HCT116 (cell line): ENCODE measurements at regions not wholly inside any gene's neighbourhood (a gene's known extent, or its start where the extent isn't known, plus 50 kb on each side); places are given as distances from the start of the nearest gene placed in this dataset.

Source experiments
- ATF3 ChIP-seq: IDR thresholded peaks from 2 replicates; pipeline ENCODE4 v1.6.1; 2012
- CTCF ChIP-seq, 3 experiments: fragments of 200-600 bp in 1 of 3; sonication (generic) in 1 of 3; IDR thresholded peaks in 2 of 3; conservative IDR thresholded peaks in 1 of 3; 2 replicates each; pipeline ENCODE4 v1.5.1; 2012 to 2017; ENCODE audit warnings: low read depth in 2 of 3, low read length in 2 of 3, antibody characterized with exemption in 1 of 3, borderline replicate concordance in 1 of 3, control low read depth in 1 of 3, mild to moderate bottlenecking in 1 of 3, mixed read lengths in 1 of 3, mixed run types in 1 of 3, moderate library complexity in 1 of 3; ENCODE audit not compliant: insufficient read depth in 1 of 3
- POLR2AphosphoS5 ChIP-seq: IDR thresholded peaks from 2 replicates; pipeline ENCODE4 v1.6.1; 2011; ENCODE audit warnings: mild to moderate bottlenecking, low read depth, low read length, moderate library complexity
- SP1 ChIP-seq: IDR thresholded peaks from 2 replicates; pipeline ENCODE4 v1.6.1; 2012; ENCODE audit warnings: low read depth
- ZBTB33 ChIP-seq: IDR thresholded peaks from 2 replicates; pipeline ENCODE4 v1.6.1; 2011; ENCODE audit warnings: mild to moderate bottlenecking, low read length, moderate library complexity; ENCODE audit not compliant: insufficient replicate concordance; ENCODE audit errors: extremely low read depth

- no peak for TF ChIP-seq ATF3
- TF ChIP-seq CTCF (IDR thresholded peaks at IDR 0.05 in 2 of 3, conservative IDR thresholded peaks at IDR 0.05 in 1 of 3; ENCODE audit: borderline replicate concordance in 1 of 3, insufficient read depth in 1 of 3, low read depth in 2 of 3, low read length in 2 of 3): no peak
- no peak for TF ChIP-seq ZBTB33
- no peak for TF ChIP-seq SP1
- no peak for TF ChIP-seq POLR2AphosphoS5
Measured at GRCh38 chrX:13868591-13868990, 51.7 kb upstream of the GPM6B start.
